ENCODE measurements at regions not wholly inside any gene's neighbourhood (a gene's known extent, or its start where the extent isn't known, plus 50 kb on each side); places are given as distances from the start of the nearest gene placed in this dataset.

GRCh38 chr5:4879075-4879474 is 261.1 kb upstream of the ADAMTS16 start:
- intact Hi-C loops (cut with micrococcal nuclease): no loop called here
- ATAC-seq (no peak), DNase-seq (no peak)

- intact Hi-C loops (cut with micrococcal nuclease): no loop called here
- peak; percentile 80 for ATAC-seq
- peak; percentile 81 for DNase-seq
Observed at GRCh38 chr5:4879693-4880303, 260.3 kb upstream of the ADAMTS16 start.

GRCh38 chr5:4880304-4880741 is 259.8 kb upstream of the ADAMTS16 start:
- intact Hi-C loops (cut with micrococcal nuclease): no loop called here
- no peak for DNase-seq
- ATAC-seq: no peak

- DNase-seq (no peak), ATAC-seq (no peak)
- intact Hi-C loops (cut with micrococcal nuclease): no loop called here
Observed at GRCh38 chr5:4881366-4882002, 258.6 kb upstream of the ADAMTS16 start.

GRCh38 chr5:4882186-4882585 is 257.9 kb upstream of the ADAMTS16 start:
- no peak for DNase-seq
- ATAC-seq: no peak
- intact Hi-C loops (cut with micrococcal nuclease): no loop called here

GRCh38 chr5:4883360-4883759 is 256.8 kb upstream of the ADAMTS16 start:
- intact Hi-C loops (cut with micrococcal nuclease): no loop called here
- ATAC-seq: peak; percentile 77

GRCh38 chr5:4893063-4893744 is 246.9 kb upstream of the ADAMTS16 start:
- intact Hi-C loops (cut with micrococcal nuclease): no loop called here
- ATAC-seq: no peak
- no peak for DNase-seq

More at GRCh38 chr5:4883360-4883759, 256.8 kb upstream of the ADAMTS16 start:
- peak; percentile 70 for DNase-seq

GRCh38 chr5:4896328-4896727 is 243.8 kb upstream of the ADAMTS16 start:
- no peak for DNase-seq
- intact Hi-C loops (cut with micrococcal nuclease): no loop called here
- no peak for ATAC-seq

- intact Hi-C loops (cut with micrococcal nuclease): no loop called here
- no peak for ATAC-seq
- no peak for DNase-seq
Observed at GRCh38 chr5:4901305-4901811, 238.8 kb upstream of the ADAMTS16 start.

GRCh38 chr5:4901924-4902323 is 238.2 kb upstream of the ADAMTS16 start:
- DNase-seq (no peak), ATAC-seq (peak; percentile 52)
- intact Hi-C loops (cut with micrococcal nuclease): no loop called here

GRCh38 chr5:4905674-4906520 is 234.2 kb upstream of the ADAMTS16 start:
- DNase-seq: peak; percentile 77
- peak; percentile 81 for ATAC-seq
- intact Hi-C loops (cut with micrococcal nuclease): no loop called here

- ATAC-seq (no peak), DNase-seq (no peak)
- intact Hi-C loops (cut with micrococcal nuclease): no loop called here
Observed at GRCh38 chr5:4906786-4907185, 233.3 kb upstream of the ADAMTS16 start.

- DNase-seq (no peak), ATAC-seq (no peak)
- intact Hi-C loops (cut with micrococcal nuclease): no loop called here
Observed at GRCh38 chr5:4907571-4907970, 232.6 kb upstream of the ADAMTS16 start.

- intact Hi-C loops (cut with micrococcal nuclease): no loop called here
- no peak for ATAC-seq
- DNase-seq: no peak
Observed at GRCh38 chr5:4909086-4909485, 231.0 kb upstream of the ADAMTS16 start.

GRCh38 chr5:4911646-4912403 is 228.3 kb upstream of the ADAMTS16 start:
- no peak for ATAC-seq
- intact Hi-C loops (cut with micrococcal nuclease): no loop called here
- no peak for DNase-seq

- intact Hi-C loops (cut with micrococcal nuclease): no loop called here
- DNase-seq (no peak), ATAC-seq (no peak)
Observed at GRCh38 chr5:4921929-4922328, 218.2 kb upstream of the ADAMTS16 start.

GRCh38 chr5:4924577-4924976 is 215.6 kb upstream of the ADAMTS16 start:
- intact Hi-C loops (cut with micrococcal nuclease): no loop called here
- no peak for DNase-seq
- ATAC-seq: no peak

- intact Hi-C loops (cut with micrococcal nuclease): no loop called here
- DNase-seq (no peak), ATAC-seq (no peak)
Observed at GRCh38 chr5:4927097-4927496, 213.0 kb upstream of the ADAMTS16 start.

- DNase-seq (no peak), ATAC-seq (no peak)
- intact Hi-C loops (cut with micrococcal nuclease): no loop called here
Observed at GRCh38 chr5:4928409-4928808, 211.7 kb upstream of the ADAMTS16 start.
